NT2/D1 (cell line): ENCODE measurements at regions not wholly inside any gene's neighbourhood (a gene's known extent, or its start where the extent isn't known, plus 50 kb on each side); places are given as distances from the start of the nearest gene placed in this dataset.

Experiments
- DNase-seq: peaks from one replicate; pipeline ENCODE4 v3.0.0-alpha.2; 2011; ENCODE audit warnings: low read depth, low spot score
- H3K27me3 ChIP-seq: 2 replicates; pipeline ENCODE4 v1.6.0; 2011; ENCODE audit warnings: mild to moderate bottlenecking; ENCODE audit not compliant: insufficient read length, insufficient read depth
- H3K36me3 ChIP-seq: 2 replicates; pipeline ENCODE4 v1.6.1; 2011; ENCODE audit warnings: mild to moderate bottlenecking, low read length, mixed read lengths; ENCODE audit not compliant: insufficient read depth, insufficient read length
- H3K4me1 ChIP-seq: 2 replicates; pipeline ENCODE4 v1.5.1; 2011; ENCODE audit not compliant: insufficient read depth, insufficient read length
- H3K4me3 ChIP-seq: 2 replicates; pipeline ENCODE4 v1.5.1; 2011; ENCODE audit warnings: low read depth; ENCODE audit not compliant: insufficient read length
- H3K9ac ChIP-seq: 2 replicates; pipeline ENCODE4 v1.6.0; 2011; ENCODE audit warnings: low read depth; ENCODE audit not compliant: insufficient read length
- H3K9me3 ChIP-seq: 2 replicates; pipeline ENCODE4 v1.5.1; 2011; ENCODE audit warnings: mild to moderate bottlenecking, low read length; ENCODE audit not compliant: insufficient read depth
- SUZ12 ChIP-seq: IDR thresholded peaks from 2 replicates; pipeline ENCODE4 v1.6.1; 2011; ENCODE audit not compliant: insufficient read length, insufficient read depth; ENCODE audit errors: extremely low read depth
- YY1 ChIP-seq: IDR thresholded peaks from 2 replicates; pipeline ENCODE4 v1.6.1; 2011; ENCODE audit not compliant: insufficient read length, insufficient read depth
- ZNF274 ChIP-seq: IDR thresholded peaks from 2 replicates; pipeline ENCODE4 v1.6.1; 2011; ENCODE audit warnings: mild to moderate bottlenecking, low read depth, low read length

DNA sequence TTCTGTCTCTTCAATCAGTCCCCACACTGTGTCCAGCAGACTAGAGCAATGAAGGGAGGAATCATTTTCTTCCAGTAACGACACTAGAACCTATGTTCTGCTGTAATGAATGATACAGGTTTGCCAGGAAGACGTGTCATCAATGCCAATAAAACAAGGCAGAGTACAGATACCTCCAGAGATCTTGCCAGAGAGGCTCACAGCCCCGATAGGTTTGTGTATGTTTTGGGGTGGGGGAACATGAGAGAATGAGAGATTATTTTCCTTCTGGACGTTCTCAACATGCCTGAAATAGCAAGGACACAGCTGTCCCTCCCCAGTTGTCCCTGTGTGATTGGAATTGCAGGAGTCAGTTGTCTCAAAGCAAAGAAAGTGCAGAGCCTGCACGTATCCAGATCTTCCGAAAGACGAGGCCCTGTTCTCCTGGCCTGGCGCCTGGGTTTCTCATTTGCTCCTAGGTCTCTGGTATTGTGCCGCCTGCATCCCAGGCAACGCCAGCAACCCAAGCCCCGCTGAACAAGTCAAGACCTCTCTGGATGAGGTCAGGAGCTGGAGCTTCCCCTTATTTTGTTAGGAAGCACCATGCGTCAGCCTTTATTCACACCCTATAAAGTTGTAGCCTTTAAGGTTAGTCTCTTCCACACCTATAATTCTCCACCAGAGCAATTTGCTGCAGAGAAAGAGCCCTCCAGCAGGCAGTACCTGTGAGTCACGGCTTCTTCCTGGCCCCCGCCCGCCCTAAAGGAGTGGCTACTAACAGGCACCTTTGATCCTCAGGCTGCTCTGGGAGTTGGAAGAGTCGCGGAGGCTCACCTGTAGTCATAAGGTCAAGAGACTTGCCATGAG lies 130.5 kb downstream of the TOMM20 start:
- Histone ChIP-seq H3K9ac (peak overlapping the region; percentile 37), H3K36me3 (no peaks in the 10 kb centered on the region), H3K9me3 (no peaks in the 10 kb centered on the region), H3K4me3 (no peak overlapping the region), H3K27me3 (no peaks in the 10 kb centered on the region), H3K4me1 (peaks cover 13% of the 10 kb centered on the region)
- TF ChIP-seq ZNF274: no peak
- TF ChIP-seq SUZ12: no peak
- DNase-seq: no peak

- Histone ChIP-seq H3K9ac (peak overlapping the region; percentile 37), H3K4me3 (no peak overlapping the region), H3K9me3 (no peaks in the 10 kb centered on the region), H3K36me3 (no peaks in the 10 kb centered on the region), H3K27me3 (no peaks in the 10 kb centered on the region), H3K4me1 (peaks cover 9% of the 10 kb centered on the region)
- no peak for TF ChIP-seq SUZ12
- no peak for DNase-seq
These were observed 131.3 kb downstream of the TOMM20 start for GRCh38 chr1:234997201-234997895.

- H3K9ac ChIP-seq: no peak overlapping the region
- TF ChIP-seq YY1 (no peak), ZNF274 (no peak), SUZ12 (no peak)
- no peak for DNase-seq
These were observed 132.3 kb downstream of the TOMM20 start for GRCh38 chr1:234996245-234996757.

GRCh38 chr1:234994436-234995295 lies 134.0 kb downstream of the TOMM20 start:
- no peak overlapping the region for H3K4me3 ChIP-seq
- no peak for DNase-seq
- H3K36me3 ChIP-seq: no peaks in the 10 kb centered on the region
- H3K27me3 ChIP-seq: no peaks in the 10 kb centered on the region
- TF ChIP-seq SUZ12 (no peak), ZNF274 (no peak), YY1 (no peak)
- H3K9ac ChIP-seq: no peak overlapping the region
- no peaks in the 10 kb centered on the region for H3K9me3 ChIP-seq
- peaks cover 9% of the 10 kb centered on the region for H3K4me1 ChIP-seq

More at GRCh38 chr1:234996245-234996757, 132.3 kb downstream of the TOMM20 start:
- no peaks in the 10 kb centered on the region for H3K9me3 ChIP-seq
- H3K27me3 ChIP-seq: no peaks in the 10 kb centered on the region
- H3K4me1 ChIP-seq: peaks cover 9% of the 10 kb centered on the region
- no peaks in the 10 kb centered on the region for H3K36me3 ChIP-seq
- no peak overlapping the region for H3K4me3 ChIP-seq

- no peak overlapping the region for H3K9ac ChIP-seq
- TF ChIP-seq SUZ12: no peak
- TF ChIP-seq ZNF274: no peak
- no peak for TF ChIP-seq YY1
- no peaks in the 10 kb centered on the region for H3K36me3 ChIP-seq
- H3K27me3 ChIP-seq: no peaks in the 10 kb centered on the region
- H3K4me1 ChIP-seq: peaks cover 7% of the 10 kb centered on the region
- no peak for DNase-seq
- H3K4me3 ChIP-seq: no peak overlapping the region
- H3K9me3 ChIP-seq: no peaks in the 10 kb centered on the region
These were observed 136.6 kb downstream of the TOMM20 start for GRCh38 chr1:234992065-234992464.

DNA sequence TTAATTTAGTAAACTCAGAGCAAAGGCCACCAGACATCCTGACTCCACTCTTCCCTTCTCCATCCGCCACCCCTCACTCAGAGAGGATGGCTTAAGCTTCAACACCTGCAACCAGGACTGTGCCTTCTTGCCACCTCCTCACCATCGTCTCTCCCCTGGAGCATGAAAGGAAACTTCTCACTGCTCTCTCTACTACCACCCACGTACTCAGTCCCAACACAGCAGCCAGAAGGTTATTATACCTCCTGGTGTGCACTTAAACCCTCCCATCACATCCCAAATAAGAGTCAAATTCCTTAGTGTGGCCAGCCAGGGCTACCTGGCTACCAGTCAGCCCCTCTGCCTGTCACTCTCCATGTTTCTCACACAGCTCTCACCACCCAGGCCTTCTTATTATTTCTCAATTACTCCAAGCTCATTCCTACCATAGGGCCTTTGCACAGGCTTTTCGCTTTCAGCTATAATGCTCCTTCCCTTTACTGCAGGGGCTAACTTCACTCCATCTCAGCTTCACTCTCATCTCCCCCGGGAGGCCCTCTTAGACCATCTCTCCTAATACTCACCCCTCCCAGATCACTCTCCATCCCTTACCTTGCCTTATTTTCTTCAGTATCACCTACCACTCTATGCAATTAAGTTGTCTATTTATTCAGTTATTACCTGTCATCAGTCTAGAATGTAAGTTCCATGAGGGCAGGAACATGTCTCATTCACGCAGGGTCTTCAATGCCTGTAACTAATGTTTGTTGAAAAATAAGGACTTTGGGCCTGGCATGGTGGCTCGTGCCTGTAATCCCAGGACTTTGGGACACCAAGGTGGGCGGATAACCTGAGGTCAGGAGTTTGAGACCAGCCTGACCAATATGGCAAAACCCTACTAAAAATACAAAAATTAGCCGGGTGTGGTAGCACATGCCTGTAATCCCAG lies 137.5 kb downstream of the TOMM20 start:
- no peaks in the 10 kb centered on the region for H3K27me3 ChIP-seq
- TF ChIP-seq YY1 (no peak), SUZ12 (no peak), ZNF274 (no peak)
- H3K4me1 ChIP-seq: peaks cover 7% of the 10 kb centered on the region
- no peaks in the 10 kb centered on the region for H3K36me3 ChIP-seq
- no peak overlapping the region for H3K9ac ChIP-seq
- no peaks in the 10 kb centered on the region for H3K9me3 ChIP-seq
- no peak overlapping the region for H3K4me3 ChIP-seq
- no peak for DNase-seq

GRCh38 chr1:234990328-234990675 lies 138.3 kb downstream of the TOMM20 start:
- Histone ChIP-seq H3K4me3 (no peak overlapping the region), H3K36me3 (no peaks in the 10 kb centered on the region), H3K4me1 (peaks cover 10% of the 10 kb centered on the region), H3K9ac (no peak overlapping the region), H3K27me3 (no peaks in the 10 kb centered on the region), H3K9me3 (no peaks in the 10 kb centered on the region)
- no peak for DNase-seq
- TF ChIP-seq YY1 (no peak), SUZ12 (no peak), ZNF274 (no peak)
